ENCODE measurements at regions not wholly inside any gene's neighbourhood (a gene's known extent, or its start where the extent isn't known, plus 50 kb on each side); places are given as distances from the start of the nearest gene placed in this dataset.

- TF ChIP-seq POLR2AphosphoS5 (IDR thresholded peaks at IDR 0.05; ENCODE audit: low read depth, low read length), result no peak
- TF ChIP-seq TAF1 (IDR thresholded peaks at IDR 0.05; ENCODE audit: borderline replicate concordance, insufficient read depth, low read length), result no peak
- TF ChIP-seq SIN3A (IDR thresholded peaks at IDR 0.05; ENCODE audit: borderline replicate concordance, insufficient read depth, low read length), result no peak
Measured at GRCh38 chr13:73820688-73821087, 313.5 kb downstream of the KLF12 start.

Measured in PFSK-1 (cell line).